SH-SY5Y (cell line): ENCODE measurements at regions not wholly inside any gene's neighbourhood (a gene's known extent, or its start where the extent isn't known, plus 50 kb on each side); places are given as distances from the start of the nearest gene placed in this dataset.

Source experiments
- GATA2 ChIP-seq: IDR thresholded peaks from 2 replicates; pipeline ENCODE4 v1.6.1; 2011; ENCODE audit warnings: mild to moderate bottlenecking, low read depth, low read length
- GATA3 ChIP-seq: IDR thresholded peaks from 2 replicates; pipeline ENCODE4 v1.6.1; 2011; ENCODE audit warnings: low read depth, mild to moderate bottlenecking, low read length, moderate library complexity

GRCh38 chr1:42096554-42096953 lies 56.7 kb upstream of the GUCA2B start:
- no peak for TF ChIP-seq GATA2
- TF ChIP-seq GATA3 = no peak

- TF ChIP-seq GATA3 = no peak
- TF ChIP-seq GATA2 = no peak
Observed at GRCh38 chr1:42089246-42089645, 64.0 kb upstream of the GUCA2B start.

DNA sequence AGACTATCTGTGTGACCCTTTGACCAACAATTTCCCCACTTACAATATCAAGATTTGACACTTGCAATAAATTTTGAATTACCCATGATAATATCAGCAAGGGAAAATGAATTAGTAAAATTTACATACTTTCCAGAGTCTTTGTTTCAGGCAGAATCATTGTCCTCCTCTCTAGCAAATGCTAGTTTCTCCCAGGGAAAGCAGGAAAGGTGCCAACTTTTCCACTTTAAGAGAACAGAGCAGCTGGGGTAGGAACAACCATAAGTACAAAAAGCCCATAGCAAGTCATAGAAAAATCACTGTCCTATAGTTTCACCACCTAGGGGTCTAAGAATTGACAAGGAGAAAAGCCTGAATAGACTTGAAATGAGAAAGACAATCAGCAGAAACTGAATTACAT lies 67.1 kb upstream of the GUCA2B start:
- TF ChIP-seq GATA3 (no peak), GATA2 (no peak)

DNA sequence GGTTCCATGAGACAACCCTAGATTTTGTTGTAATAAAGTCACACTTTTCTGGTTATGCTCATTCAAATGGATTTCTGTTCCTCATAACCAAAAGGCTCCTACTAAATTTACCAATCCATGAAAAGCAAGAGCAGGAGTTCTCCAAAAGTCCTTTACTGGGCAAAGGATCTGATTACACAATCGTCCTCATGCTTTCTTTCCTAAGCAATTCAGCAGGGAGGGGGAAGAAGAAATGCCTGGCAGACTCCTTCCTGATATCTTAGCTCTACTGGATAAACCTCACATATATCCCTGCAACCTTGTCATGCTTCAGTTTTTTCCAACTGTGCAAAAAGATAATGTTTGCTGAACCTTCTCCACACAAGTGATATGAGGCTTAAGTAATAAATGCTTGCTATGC lies 67.6 kb upstream of the GUCA2B start:
- TF ChIP-seq GATA3 = no peak
- no peak for TF ChIP-seq GATA2

DNA sequence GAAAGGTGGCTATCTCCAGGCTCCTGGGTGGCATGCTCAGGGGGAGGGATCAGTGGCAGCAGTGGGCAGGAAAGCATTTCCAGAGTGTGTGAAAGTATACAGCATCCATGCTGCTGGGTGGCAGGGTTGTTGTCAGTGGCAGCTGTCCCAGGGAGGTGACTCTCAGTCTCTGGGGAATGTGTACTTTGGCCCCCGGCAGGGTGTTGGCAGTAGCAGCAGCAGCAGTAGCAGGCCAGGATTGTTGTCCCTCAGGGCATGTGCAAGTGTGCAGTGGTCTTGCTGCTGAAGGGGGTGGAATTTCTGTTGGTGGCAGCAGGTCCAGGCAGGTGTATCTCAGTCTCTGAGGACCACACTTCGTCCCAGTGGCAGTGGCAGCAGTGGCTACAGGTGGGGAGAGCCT lies 71.7 kb upstream of the GUCA2B start:
- TF ChIP-seq GATA2 (no peak), GATA3 (no peak)

- TF ChIP-seq GATA2 (no peak), GATA3 (no peak)
Observed at GRCh38 chr1:42075179-42075578, 78.0 kb upstream of the GUCA2B start.

DNA sequence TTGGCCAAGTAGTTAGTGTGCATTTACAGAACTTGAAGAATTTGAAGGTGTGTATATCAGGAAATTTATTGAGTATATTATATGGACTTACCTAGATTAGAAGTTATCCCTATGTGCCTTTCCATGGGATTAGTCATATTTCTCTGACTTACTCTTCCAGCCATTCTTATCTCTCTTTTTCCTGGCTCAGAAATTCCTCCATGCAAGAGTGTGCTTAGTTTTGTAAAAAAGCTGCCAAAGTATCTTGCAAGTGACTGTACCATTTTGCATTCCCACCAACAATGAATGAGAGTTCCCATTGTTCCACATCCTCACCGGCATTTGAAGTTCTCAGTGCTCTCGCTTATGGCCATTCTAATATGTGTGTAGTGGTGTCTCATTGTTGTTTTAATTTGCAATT lies 82.2 kb upstream of the GUCA2B start:
- TF ChIP-seq GATA2 = no peak
- TF ChIP-seq GATA3 = no peak

DNA sequence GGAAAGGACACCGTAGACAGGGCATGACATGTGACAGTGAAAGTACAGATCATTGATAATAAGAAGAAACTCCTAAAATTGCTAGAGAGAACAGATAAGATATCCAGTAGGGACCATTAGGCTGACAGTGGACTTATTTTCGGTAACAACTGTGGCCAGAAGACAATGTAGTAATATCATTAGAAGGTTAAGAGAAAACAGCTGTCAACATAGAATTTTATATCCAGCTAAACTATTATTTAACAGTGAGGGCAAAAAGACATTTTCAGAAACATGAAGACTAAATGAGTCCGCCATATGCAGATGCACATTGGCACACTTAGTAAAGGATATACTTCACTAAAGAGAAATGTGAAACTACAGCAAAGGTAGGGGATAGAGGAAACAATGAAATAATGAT lies 95.4 kb upstream of the GUCA2B start:
- no peak for TF ChIP-seq GATA3
- no peak for TF ChIP-seq GATA2

DNA sequence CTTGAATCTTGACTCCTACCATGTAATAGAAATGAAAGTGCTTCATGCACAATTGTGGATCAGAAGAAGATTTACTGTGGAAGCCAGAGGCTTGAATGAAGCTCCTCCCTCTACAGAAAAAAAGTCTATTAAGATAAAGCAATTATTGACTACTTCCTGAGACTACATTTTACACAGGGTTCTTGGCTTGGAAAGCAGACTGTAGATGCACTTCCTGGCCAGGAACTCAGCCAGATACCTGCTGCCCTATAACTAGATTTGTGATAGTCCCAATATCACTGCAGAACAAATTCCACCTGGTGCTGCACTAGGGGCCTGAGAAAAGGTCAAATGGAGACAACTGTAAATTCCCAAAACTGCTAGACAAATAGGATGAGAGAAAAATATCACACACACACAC lies 96.8 kb upstream of the GUCA2B start:
- TF ChIP-seq GATA2 (no peak), GATA3 (no peak)

DNA sequence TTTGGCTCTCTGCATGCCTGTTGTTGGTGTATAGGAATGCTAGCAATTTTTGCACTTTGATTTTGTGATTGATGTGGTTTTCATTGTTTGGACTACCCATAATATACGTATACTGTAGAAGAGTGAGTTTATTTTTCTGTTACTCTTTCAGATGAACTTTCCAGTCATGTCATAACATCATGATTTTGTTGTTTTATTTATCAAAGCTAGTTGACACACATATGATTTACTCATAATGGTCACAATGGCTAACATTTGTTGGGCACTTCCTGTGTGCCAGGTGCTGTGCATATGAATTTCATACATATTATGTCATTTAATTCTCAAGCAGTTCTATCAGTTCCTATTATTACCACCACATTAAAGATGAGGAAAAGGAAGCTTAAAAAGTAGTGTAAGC lies 98.1 kb upstream of the GUCA2B start:
- TF ChIP-seq GATA3 = no peak
- no peak for TF ChIP-seq GATA2

- TF ChIP-seq GATA3 = no peak
- TF ChIP-seq GATA2 = no peak
Observed at GRCh38 chr1:42052072-42052699, 101.0 kb upstream of the GUCA2B start.

GRCh38 chr1:42047508-42047880 lies 105.7 kb upstream of the GUCA2B start:
- TF ChIP-seq GATA2 (no peak), GATA3 (no peak)

DNA sequence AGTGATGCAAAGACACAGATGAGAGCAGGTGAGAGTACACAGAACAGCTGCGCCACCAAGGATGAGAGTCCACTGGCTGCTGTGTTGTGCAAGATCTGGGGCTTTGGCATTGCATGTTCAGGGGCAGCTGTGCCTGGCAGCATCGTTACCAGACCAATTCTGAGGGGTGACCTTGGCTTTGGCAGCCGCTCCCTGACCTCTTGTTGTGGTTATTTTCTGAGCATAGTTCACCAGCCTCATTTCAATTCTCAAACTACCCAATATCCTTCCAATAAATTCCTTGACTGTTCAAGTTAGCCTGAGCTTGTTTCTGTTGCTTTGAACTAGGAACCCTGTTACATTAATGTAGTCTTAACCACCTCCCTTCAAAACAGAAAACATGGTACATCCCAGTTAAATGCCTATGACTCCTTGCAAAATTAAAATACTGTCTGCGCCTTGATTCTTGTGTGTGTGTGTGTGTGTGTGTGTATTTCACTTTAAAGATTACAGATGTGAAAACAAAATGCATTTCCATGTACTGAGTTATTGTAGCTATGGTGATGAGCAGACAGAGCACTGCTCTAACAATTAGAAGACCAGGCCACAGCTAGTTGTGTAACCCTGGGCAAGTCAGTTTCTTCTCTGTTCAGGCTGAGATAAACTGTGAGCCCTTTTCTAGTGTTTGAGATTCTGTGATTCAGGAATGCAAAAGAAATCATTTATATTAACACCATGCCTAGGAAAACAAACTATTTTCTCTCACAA lies 106.3 kb upstream of the GUCA2B start:
- TF ChIP-seq GATA3 (no peak), GATA2 (no peak)

GRCh38 chr1:42044346-42044745 lies 108.9 kb upstream of the GUCA2B start:
- no peak for TF ChIP-seq GATA2
- TF ChIP-seq GATA3 = no peak

DNA sequence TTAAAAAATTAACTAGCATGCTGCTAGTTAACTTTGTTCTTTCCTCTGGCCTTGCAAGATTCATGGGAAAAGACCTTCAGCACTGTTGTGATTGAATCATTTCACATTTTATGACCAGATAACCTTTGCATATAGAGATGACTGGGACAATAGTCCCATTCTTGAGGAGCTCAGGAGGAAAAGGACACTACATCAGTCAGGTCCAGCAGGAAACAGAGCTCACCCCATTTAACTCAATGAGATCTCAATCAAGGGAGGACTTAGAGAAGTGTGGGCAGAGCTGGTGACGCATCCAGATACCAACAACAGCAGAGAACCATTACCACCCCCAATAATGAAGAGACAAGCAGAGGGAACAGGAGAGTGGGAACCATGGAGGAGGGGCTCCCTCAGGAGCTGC lies 109.4 kb upstream of the GUCA2B start:
- TF ChIP-seq GATA2 (no peak), GATA3 (no peak)

DNA sequence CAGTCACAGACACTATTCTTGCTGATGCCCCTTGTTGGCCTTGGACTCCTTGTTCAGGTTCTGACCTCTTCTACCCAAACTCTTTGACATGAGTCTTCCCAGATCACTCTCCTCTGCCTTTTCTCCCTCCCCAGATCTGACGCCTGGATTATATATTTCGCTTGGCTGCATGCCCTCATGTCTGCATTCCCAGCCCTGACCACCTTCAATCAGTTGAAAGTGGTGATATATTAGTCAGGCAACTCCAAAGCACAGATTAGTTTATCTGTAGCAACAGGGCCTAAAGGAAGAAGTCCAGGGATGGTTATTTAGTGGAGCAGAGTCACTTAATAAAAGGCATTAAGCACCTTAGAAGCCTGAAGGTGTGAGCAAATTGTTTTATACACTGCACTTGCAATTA lies 110.0 kb upstream of the GUCA2B start:
- TF ChIP-seq GATA2 (0 out of 2 replicates have a peak, but pooled peaks have one; percentile 14), GATA3 (no peak)

GRCh38 chr1:42041031-42041430 lies 112.2 kb upstream of the GUCA2B start:
- no peak for TF ChIP-seq GATA2
- no peak for TF ChIP-seq GATA3
